NCI-H748 (cell line): ENCODE measurements at regions not wholly inside any gene's neighbourhood (a gene's known extent, or its start where the extent isn't known, plus 50 kb on each side); places are given as distances from the start of the nearest gene placed in this dataset.

ENCODE experiments used
- DNase-seq: peaks from one replicate; lab custom pipeline; 2025; ENCODE audit not compliant: unreplicated experiment; lab: John Stamatoyannopoulos, UW

DNA sequence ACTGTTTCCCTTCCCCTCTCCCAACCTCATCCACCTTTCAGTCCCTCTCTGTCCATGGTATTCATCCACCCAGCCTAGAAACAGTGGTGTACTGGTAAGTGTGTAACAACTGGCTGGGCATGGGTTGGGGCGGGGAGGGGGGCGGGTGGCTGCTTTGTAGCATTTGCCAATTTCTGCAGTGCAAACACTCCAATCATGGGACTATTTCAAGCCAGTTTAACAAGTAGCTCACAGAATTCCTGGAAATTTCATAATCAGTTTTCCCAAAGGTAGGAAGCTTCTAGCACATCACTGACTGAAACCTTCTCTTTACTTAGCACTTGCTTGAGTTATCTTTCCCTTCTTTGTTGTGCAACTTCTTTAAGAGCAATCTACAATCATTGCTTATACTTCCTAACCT, 100.8 kb upstream of the WASF3 start:
- DNase-seq: no peak

- DNase-seq: no peak
These were observed 100.3 kb upstream of the WASF3 start for GRCh38 chr13:26457212-26457611.

DNA sequence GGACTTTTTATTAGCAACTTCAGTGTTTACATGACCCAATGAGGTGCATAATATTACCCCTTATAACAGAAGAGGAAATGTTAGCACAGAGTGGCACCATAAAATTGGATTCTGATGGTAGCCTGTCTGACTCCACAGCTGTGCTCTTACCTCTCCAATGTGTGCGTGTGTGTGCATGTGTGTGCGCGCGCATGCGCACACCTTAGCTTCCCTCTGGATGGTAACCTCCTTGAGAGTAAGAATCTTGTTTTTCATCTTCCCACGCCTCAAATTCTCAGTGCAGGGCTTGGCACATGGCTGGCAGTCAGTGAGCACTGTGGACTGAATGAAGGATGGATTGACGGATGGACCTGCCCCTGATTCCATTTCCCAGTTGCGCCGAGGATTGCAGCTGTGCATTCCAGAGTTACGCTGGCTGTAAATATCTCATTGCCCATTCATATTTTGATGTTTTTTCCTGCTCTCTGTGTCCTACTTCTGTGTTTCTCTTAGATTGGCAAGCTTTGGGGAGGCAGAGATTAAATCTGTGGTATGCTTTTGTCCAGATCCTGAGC, 99.2 kb upstream of the WASF3 start:
- DNase-seq: no peak

GRCh38 chr13:26459276-26460131, 98.0 kb upstream of the WASF3 start:
- no peak for DNase-seq

DNA sequence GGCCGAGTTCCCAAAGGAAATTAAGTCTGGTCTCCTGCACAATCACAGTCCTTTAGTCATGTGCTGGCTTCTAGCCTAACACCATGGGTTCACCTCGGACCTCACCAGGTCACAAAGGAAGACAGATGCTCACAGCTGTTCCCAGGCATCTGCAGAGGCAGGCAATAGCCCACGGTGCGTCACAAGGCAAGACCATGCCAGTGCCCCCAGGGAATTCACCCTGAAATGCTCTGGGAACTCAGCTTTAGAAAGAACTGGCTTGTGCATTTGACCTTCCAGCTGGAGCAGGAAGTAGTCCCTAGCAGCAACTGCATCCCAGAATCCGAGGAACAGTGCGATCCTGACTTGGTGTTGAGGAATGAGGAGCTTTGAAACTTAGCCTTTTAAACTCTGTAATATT, 96.8 kb upstream of the WASF3 start:
- DNase-seq: no peak

DNA sequence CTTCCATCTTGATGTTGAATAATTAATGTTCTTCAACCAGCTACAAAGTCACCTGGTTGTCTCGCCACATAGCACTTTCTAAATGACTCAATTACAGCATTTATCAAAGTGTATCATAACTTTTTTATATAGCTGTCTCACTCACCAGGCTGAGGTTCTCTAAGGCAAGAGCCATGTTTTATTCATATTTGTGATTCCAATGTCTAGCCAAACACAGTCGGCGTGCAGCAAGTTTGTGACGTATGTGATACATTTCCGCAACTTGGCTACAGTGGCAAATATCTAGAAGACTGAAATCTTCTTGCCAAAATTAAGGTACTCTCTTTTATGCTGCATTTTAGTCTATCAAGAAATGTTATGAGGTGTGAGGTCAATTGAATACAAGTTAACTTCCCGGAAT, 94.2 kb upstream of the WASF3 start:
- no peak for DNase-seq

DNA sequence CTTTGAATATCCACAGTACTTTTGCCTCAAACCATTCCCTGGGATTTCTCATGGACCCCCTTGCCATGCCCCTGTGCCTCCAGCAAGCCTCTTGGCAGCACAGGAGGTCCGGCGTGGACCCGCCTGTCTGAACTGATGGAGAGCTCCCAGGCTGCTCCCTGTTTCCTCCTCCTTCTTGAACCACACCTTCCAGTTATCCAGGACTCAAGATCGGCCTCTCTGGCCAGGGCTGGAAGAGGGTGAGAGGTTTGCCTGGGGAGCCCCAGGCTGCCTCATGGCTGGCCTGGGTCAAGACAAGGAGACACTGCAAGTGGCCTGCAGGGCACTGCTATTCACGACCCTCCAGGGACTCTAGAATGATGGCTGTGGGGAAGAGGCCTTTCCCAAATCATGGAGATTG, 93.6 kb upstream of the WASF3 start:
- no peak for DNase-seq

DNA sequence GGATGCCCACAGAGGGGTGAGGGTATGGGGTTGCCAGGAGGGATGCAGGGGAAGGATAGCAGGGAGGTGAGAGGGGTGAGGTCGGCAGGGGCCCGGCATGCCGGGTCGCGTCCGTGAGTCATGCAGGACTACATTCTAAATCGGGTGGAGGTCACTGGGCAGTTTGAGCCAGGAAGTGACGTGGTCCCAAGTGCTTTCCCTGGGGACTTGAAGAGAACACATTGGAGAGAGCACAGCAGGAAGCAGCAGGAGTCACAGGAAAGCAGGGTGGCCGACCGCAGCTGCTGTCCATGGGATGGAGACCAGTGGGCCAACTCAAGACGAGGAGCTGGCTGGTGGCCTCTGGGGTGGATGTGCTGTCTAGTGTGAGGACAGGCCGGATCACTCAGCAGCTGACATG, 92.0 kb upstream of the WASF3 start:
- no peak for DNase-seq

- DNase-seq: no peak
These were observed 91.5 kb upstream of the WASF3 start for GRCh38 chr13:26465954-26466353.

- peak; percentile 27 for DNase-seq
These were observed 89.2 kb upstream of the WASF3 start for GRCh38 chr13:26468265-26468801.

- DNase-seq: peak; percentile 67
These were observed 87.9 kb upstream of the WASF3 start for GRCh38 chr13:26469602-26470001.

- no peak for DNase-seq
These were observed 85.7 kb upstream of the WASF3 start for GRCh38 chr13:26471807-26472206.

- DNase-seq: peak; percentile 48
These were observed 83.8 kb upstream of the WASF3 start for GRCh38 chr13:26473571-26474230.

DNA sequence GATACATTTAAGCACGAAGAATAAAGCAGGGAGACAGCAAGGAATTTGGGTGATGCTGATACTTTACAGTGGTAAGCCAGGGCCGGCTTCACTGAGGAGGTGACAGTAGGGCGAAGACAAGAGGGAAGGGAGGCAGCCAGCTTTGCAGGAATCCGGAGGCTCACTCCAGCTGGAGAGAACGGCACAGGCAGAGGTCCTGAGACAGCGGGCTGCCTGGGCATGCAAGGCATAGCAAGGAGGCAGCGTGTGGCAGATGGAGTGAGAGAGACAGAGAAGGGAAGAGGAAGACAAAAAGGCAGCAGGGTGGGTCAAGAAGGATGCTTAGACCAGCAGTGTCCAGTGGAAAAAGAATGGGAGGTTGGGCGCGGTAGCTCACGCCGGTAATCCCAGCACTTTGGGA, 83.2 kb upstream of the WASF3 start:
- DNase-seq: no peak

GRCh38 chr13:26475176-26476110, 82.0 kb upstream of the WASF3 start:
- DNase-seq: no peak

DNA sequence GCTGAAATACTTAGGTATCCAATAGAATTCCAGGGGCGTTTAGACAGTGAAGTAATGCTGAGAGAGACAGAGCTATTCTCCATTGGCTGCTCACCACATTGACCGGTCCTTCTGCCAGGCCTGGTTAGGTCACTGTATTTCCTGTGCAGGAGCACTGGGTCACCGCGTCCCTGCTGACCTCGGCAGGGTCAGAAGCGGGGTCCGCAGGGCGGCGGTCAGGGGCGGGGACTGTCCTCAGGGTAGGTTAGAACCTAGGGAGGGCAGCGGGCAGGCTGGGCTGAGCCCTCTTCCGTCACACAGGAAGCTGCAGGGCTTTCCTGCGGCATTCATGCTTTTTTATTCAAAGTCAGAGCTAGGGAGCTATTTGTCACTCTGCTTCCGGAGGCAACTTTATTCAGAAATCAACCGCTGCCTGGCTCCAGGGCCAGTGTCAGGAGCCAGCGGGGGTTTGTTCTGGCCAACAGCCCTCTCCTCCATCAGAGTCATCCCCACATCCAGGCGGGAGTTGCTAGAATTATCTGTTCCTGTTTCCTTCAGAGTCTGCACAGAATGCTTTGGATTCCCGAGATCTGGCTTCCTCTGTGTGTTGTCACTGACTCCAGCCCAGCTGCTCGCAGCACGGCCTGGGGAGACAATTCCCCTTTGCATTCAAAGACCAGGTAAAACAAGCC, 81.2 kb upstream of the WASF3 start:
- no peak for DNase-seq

- no peak for DNase-seq
These were observed 80.7 kb upstream of the WASF3 start for GRCh38 chr13:26476782-26477142.

GRCh38 chr13:26477681-26478080, 79.8 kb upstream of the WASF3 start:
- DNase-seq: no peak

- no peak for DNase-seq
These were observed 77.1 kb upstream of the WASF3 start for GRCh38 chr13:26480246-26480855.
